Body of pancreas (tissue), 4 donors: ENCODE measurements at regions not wholly inside any gene's neighbourhood (a gene's known extent, or its start where the extent isn't known, plus 50 kb on each side); places are given as distances from the start of the nearest gene placed in this dataset.

Source experiments
- ATAC-seq: fragments of 150-250 bp; one replicate; pipeline ENCODE4 v1.9.1; 2016
- DNase-seq, 4 donors: peaks; one replicate each; pipeline ENCODE4 v3.0.0-alpha.2; 2019
- H3K27ac ChIP-seq, 4 donors: fragments of 200-600 bp; sonication (generic); 1 replicate in 3 of 4; 2 replicates in 1 of 4; pipeline versions ENCODE4 v1.5.1 to v1.6.1; 2016 to 2019; ENCODE audit warnings: mild to moderate bottlenecking in 1 of 4, mixed read lengths in 1 of 4, moderate library complexity in 1 of 4
- H3K27me3 ChIP-seq, 2 donors: fragments of 200-600 bp; sonication (generic); one replicate each; pipeline ENCODE4 v1.6.0; 2016; ENCODE audit warnings: mild to moderate bottlenecking in 1 of 2
- H3K36me3 ChIP-seq, 2 donors: fragments of 200-600 bp; sonication (generic); replicated peaks in 1 of 2; 2 replicates each; pipeline ENCODE4 v1.5.1; 2016; ENCODE audit warnings: low read depth in 2 of 2; ENCODE audit not compliant: insufficient read depth in 1 of 2
- H3K4me1 ChIP-seq: fragments of 200-600 bp; sonication (generic); one replicate; pipeline ENCODE4 v1.6.0; 2016
- H3K4me3 ChIP-seq, 2 donors: fragments of 200-600 bp; sonication (generic); 1 replicate in 1 of 2; 2 replicates in 1 of 2; pipeline ENCODE4 v1.5.1; 2016 to 2019
- H3K9me3 ChIP-seq, 3 donors: fragments of 200-600 bp; sonication (generic); 1 replicate in 2 of 3; 2 replicates in 1 of 3; pipeline ENCODE4 v1.5.1; 2016
- CTCF ChIP-seq, 7 experiments: fragments of 450-650 bp in 4 of 7; fragments of 200-600 bp in 3 of 7; sonication (generic) in 3 of 7; IDR thresholded peaks; one replicate each; pipeline ENCODE4 v1.5.1; 2016 to 2019; ENCODE audit warnings: antibody characterized with exemption in 7 of 7
- POLR2A ChIP-seq, 3 donors: fragments of 450-650 bp; IDR thresholded peaks; one replicate each; pipeline ENCODE4 v1.6.1; 2016; ENCODE audit warnings: antibody characterized with exemption in 3 of 3, mild to moderate bottlenecking in 2 of 3
- WGBS, 2 donors: methylation state at CpG; one replicate each; pipeline ENCODE4 v1.1.5; 2017; 5-methylcytosine and 5-hydroxymethylcytosine counted together
- intact Hi-C: fragments of 100-400 bp; cut with DNase I; formaldehyde crosslinking; loops from one replicate; pipeline ENCODE4 v1.15.1; 2023

DNA sequence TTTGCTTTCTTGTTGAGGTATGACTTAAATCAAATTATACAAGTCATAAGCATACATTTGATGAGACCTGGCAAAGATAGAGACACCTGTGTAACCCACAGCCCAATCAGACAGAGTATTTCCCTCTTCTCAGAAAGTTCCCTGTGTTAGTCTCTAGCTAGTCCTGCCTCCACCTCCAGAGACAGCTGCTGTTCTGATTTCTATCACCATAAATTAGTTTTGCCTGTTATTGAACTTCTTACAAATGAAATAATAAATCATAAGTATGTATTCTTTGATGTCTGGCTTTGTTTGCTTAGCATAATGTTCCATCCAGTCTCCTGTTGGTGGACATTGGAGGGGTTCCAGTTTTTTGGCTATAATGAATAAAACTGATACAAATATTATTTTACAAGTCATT, 194.5 kb downstream of the ICE1 start:
- intact Hi-C loops: no loop called here
- no peak for ATAC-seq
- Histone ChIP-seq H3K4me3 (no peak overlapping the region), H3K27me3 (no peaks in the 10 kb centered on the region), H3K9me3 (no peaks in the 10 kb centered on the region), H3K4me1 (no peaks in the 10 kb centered on the region), H3K36me3 (no peaks in the 10 kb centered on the region), H3K27ac (no peak overlapping the region)
- no peak for DNase-seq
- TF ChIP-seq CTCF (IDR thresholded peaks at IDR 0.05) (no peak), POLR2A (IDR thresholded peaks at IDR 0.05) (no peak)

- no peak for DNase-seq
- no peaks in the 10 kb centered on the region for H3K4me1 ChIP-seq
- no peak overlapping the region for H3K4me3 ChIP-seq
- no peaks in the 10 kb centered on the region for H3K27me3 ChIP-seq
- intact Hi-C loops: no loop called here
- TF ChIP-seq CTCF (IDR thresholded peaks at IDR 0.05): no peak
- no peak for TF ChIP-seq POLR2A (IDR thresholded peaks at IDR 0.05)
- no peaks in the 10 kb centered on the region for H3K9me3 ChIP-seq
- 20 to 24% methylated on average over 7 of the region's 7 CpGs for WGBS, 2 donors
- H3K36me3 ChIP-seq: no peaks in the 10 kb centered on the region
- no peak overlapping the region for H3K27ac ChIP-seq
- ATAC-seq: no peak
These were observed 193.9 kb downstream of the ICE1 start for GRCh38 chr5:5616247-5616895.

- TF ChIP-seq CTCF (IDR thresholded peaks at IDR 0.05): no peak
- TF ChIP-seq POLR2A (IDR thresholded peaks at IDR 0.05): no peak
- DNase-seq: no peak
- no peak for ATAC-seq
- H3K4me1 ChIP-seq: no peaks in the 10 kb centered on the region
- no peaks in the 10 kb centered on the region for H3K9me3 ChIP-seq
- H3K36me3 ChIP-seq: no peaks in the 10 kb centered on the region
- H3K27ac ChIP-seq: no peak overlapping the region
- no peaks in the 10 kb centered on the region for H3K27me3 ChIP-seq
- WGBS, 2 donors: 21 to 30% methylated on average over 1 of the region's 1 CpG
- intact Hi-C loops: no loop called here
- no peak overlapping the region for H3K4me3 ChIP-seq
These were observed 193.1 kb downstream of the ICE1 start for GRCh38 chr5:5615569-5615968.

GRCh38 chr5:5613261-5613990, 190.9 kb downstream of the ICE1 start:
- H3K4me1 ChIP-seq: no peaks in the 10 kb centered on the region
- ATAC-seq (no peak), DNase-seq (no peak)
- WGBS, 2 donors: 51 to 56% methylated on average over 6 of the region's 6 CpGs
- TF ChIP-seq CTCF (IDR thresholded peaks at IDR 0.05) (no peak), POLR2A (IDR thresholded peaks at IDR 0.05) (no peak)
- H3K9me3 ChIP-seq: no peaks in the 10 kb centered on the region
- H3K27me3 ChIP-seq: no peaks in the 10 kb centered on the region
- no peaks in the 10 kb centered on the region for H3K36me3 ChIP-seq
- intact Hi-C loops: no loop called here
- no peak overlapping the region for H3K27ac ChIP-seq
- no peak overlapping the region for H3K4me3 ChIP-seq

GRCh38 chr5:5612096-5612495, 189.6 kb downstream of the ICE1 start:
- TF ChIP-seq POLR2A (IDR thresholded peaks at IDR 0.05) (no peak), CTCF (IDR thresholded peaks at IDR 0.05) (no peak)
- 70 to 75% methylated on average over 2 of the region's 2 CpGs for WGBS, 2 donors
- Histone ChIP-seq H3K4me3 (no peak overlapping the region), H3K27me3 (no peaks in the 10 kb centered on the region), H3K36me3 (no peaks in the 10 kb centered on the region), H3K27ac (no peak overlapping the region), H3K4me1 (no peaks in the 10 kb centered on the region), H3K9me3 (no peaks in the 10 kb centered on the region)
- ATAC-seq: no peak
- DNase-seq: no peak
- intact Hi-C loops: no loop called here
